Trophoblast cell (in vitro differentiated cells and primary cell): ENCODE measurements at regions not wholly inside any gene's neighbourhood (a gene's known extent, or its start where the extent isn't known, plus 50 kb on each side); places are given as distances from the start of the nearest gene placed in this dataset.

Experiments
- DNase-seq, 2 donors: peaks; one replicate each; pipeline ENCODE4 v3.0.0-alpha.2; 2016
- H2AFZ ChIP-seq: 2 replicates; pipeline ENCODE4 v1.6.1; 2013; ENCODE audit warnings: low read length, moderate library complexity, mild to moderate bottlenecking; ENCODE audit not compliant: insufficient read depth, poor library complexity
- H2AK5ac ChIP-seq: 2 replicates; pipeline ENCODE4 v1.6.1; 2013; ENCODE audit warnings: mild to moderate bottlenecking, low read length
- H2BK120ac ChIP-seq: 2 replicates; pipeline ENCODE4 v1.6.1; 2013; ENCODE audit warnings: low read length, mild to moderate bottlenecking, moderate library complexity; ENCODE audit not compliant: insufficient read depth, poor library complexity
- H2BK12ac ChIP-seq: 2 replicates; pipeline ENCODE4 v1.6.1; 2013; ENCODE audit warnings: mild to moderate bottlenecking, low read length, moderate library complexity
- H2BK5ac ChIP-seq: 2 replicates; pipeline ENCODE4 v1.6.1; 2013; ENCODE audit warnings: low read length, low read depth, moderate library complexity, mild to moderate bottlenecking; ENCODE audit not compliant: poor library complexity
- H3K14ac ChIP-seq: 2 replicates; pipeline ENCODE4 v1.6.1; 2013; ENCODE audit warnings: mild to moderate bottlenecking, low read length
- H3K18ac ChIP-seq: 2 replicates; pipeline ENCODE4 v1.6.1; 2013; ENCODE audit warnings: mild to moderate bottlenecking, low read length
- H3K23ac ChIP-seq: 2 replicates; pipeline ENCODE4 v1.6.1; 2013; ENCODE audit warnings: low read length
- H3K27ac ChIP-seq: 2 replicates; pipeline ENCODE4 v1.5.1; 2013; ENCODE audit warnings: low read depth, mild to moderate bottlenecking, inconsistent platforms, low read length, moderate library complexity
- H3K27me3 ChIP-seq: 2 replicates; pipeline ENCODE4 v1.6.1; 2013; ENCODE audit warnings: inconsistent platforms, mild to moderate bottlenecking, low read length, moderate library complexity; ENCODE audit not compliant: insufficient read depth
- H3K36me3 ChIP-seq, 2 experiments: 1 replicate in 1 of 2; 2 replicates in 1 of 2; pipeline ENCODE4 v1.6.1; 2013; ENCODE audit warnings: low read length in 2 of 2, mild to moderate bottlenecking in 2 of 2, moderate library complexity in 1 of 2; ENCODE audit not compliant: insufficient read depth in 2 of 2, control insufficient read depth in 1 of 2
- H3K4ac ChIP-seq: 2 replicates; pipeline ENCODE4 v1.6.1; 2013; ENCODE audit warnings: low read depth, mild to moderate bottlenecking, low read length, moderate library complexity
- H3K4me1 ChIP-seq, 2 experiments: 1 replicate in 1 of 2; 2 replicates in 1 of 2; pipeline ENCODE4 v1.6.1; 2013; ENCODE audit warnings: low read length in 2 of 2, mild to moderate bottlenecking in 2 of 2, moderate library complexity in 1 of 2; ENCODE audit not compliant: insufficient read depth in 2 of 2, control insufficient read depth in 1 of 2
- H3K4me2 ChIP-seq: 2 replicates; pipeline ENCODE4 v1.6.1; 2013; ENCODE audit warnings: inconsistent platforms, mild to moderate bottlenecking, low read length, moderate library complexity
- H3K4me3 ChIP-seq: 2 replicates; pipeline ENCODE4 v1.5.1; 2013; ENCODE audit warnings: mild to moderate bottlenecking, low read depth, low read length, inconsistent platforms
- H3K79me1 ChIP-seq: one replicate; pipeline ENCODE4 v1.6.1; 2013; ENCODE audit warnings: low read length
- H3K79me2 ChIP-seq: 2 replicates; pipeline ENCODE4 v1.6.1; 2013; ENCODE audit warnings: low read length, mild to moderate bottlenecking; ENCODE audit not compliant: control insufficient read depth, insufficient read depth, poor library complexity
- H3K9ac ChIP-seq: 2 replicates; pipeline ENCODE4 v1.6.1; 2013; ENCODE audit warnings: mild to moderate bottlenecking, low read length
- H3K9me3 ChIP-seq: 2 replicates; pipeline ENCODE4 v1.6.1; 2013; ENCODE audit warnings: low read depth, mild to moderate bottlenecking, control low read depth, inconsistent platforms, low read length; ENCODE audit not compliant: insufficient read depth
- H4K12ac ChIP-seq: 2 replicates; pipeline ENCODE4 v1.6.1; 2013; ENCODE audit warnings: low read depth, mild to moderate bottlenecking, low read length, moderate library complexity
- H4K8ac ChIP-seq: 2 replicates; pipeline ENCODE4 v1.6.1; 2013; ENCODE audit warnings: low read depth, mild to moderate bottlenecking, low read length, moderate library complexity
- H4K91ac ChIP-seq: one replicate; pipeline ENCODE4 v1.6.1; 2013; ENCODE audit warnings: low read depth, mild to moderate bottlenecking, low read length, moderate library complexity
- WGBS: extraction: QIAGEN DNeasy Blood & Tissue Kit; methylation state at CpG from one replicate; pipeline ENCODE4 v1.1.7; 2013; ENCODE audit warnings: missing lambda C conversion rate; ENCODE audit not compliant: insufficient read length, insufficient coverage; ENCODE audit errors: extremely low coverage; 5-methylcytosine and 5-hydroxymethylcytosine counted together

- no peak overlapping the region for H2BK120ac ChIP-seq
- no peak overlapping the region for H3K4ac ChIP-seq
- H2BK5ac ChIP-seq = no peak overlapping the region
- H3K4me3 ChIP-seq = no peak overlapping the region
- H2AFZ ChIP-seq = no peak overlapping the region
- no peaks in the 10 kb centered on the region for H3K27me3 ChIP-seq
- H3K36me3 ChIP-seq = no peaks in the 10 kb centered on the region
- H4K12ac ChIP-seq = no peak overlapping the region
- no peaks in the 10 kb centered on the region for H3K4me1 ChIP-seq
- H4K91ac ChIP-seq = no peak overlapping the region
- H3K79me2 ChIP-seq = no peaks in the 10 kb centered on the region
- no peak overlapping the region for H3K4me2 ChIP-seq
- H3K18ac ChIP-seq = no peak overlapping the region
- H3K79me1 ChIP-seq = no peaks in the 10 kb centered on the region
- H3K27ac ChIP-seq = no peak overlapping the region
- no peak for DNase-seq
- no peak overlapping the region for H2BK12ac ChIP-seq
- H3K9me3 ChIP-seq = no peaks in the 10 kb centered on the region
- H3K14ac ChIP-seq = no peak overlapping the region
- H4K8ac ChIP-seq = no peak overlapping the region
- no peak overlapping the region for H2AK5ac ChIP-seq
- no peak overlapping the region for H3K23ac ChIP-seq
- H3K9ac ChIP-seq = no peak overlapping the region
- WGBS = no CpG with 5 or more reads among the region's 2 CpGs
Observed at GRCh38 chr5:158471535-158471924, 612.6 kb upstream of the CLINT1 start.

- Histone ChIP-seq H3K4ac (no peak overlapping the region), H3K79me2 (no peaks in the 10 kb centered on the region), H4K12ac (no peak overlapping the region), H3K27me3 (no peaks in the 10 kb centered on the region), H3K4me3 (no peak overlapping the region), H2AFZ (no peak overlapping the region), H2BK12ac (no peak overlapping the region), H3K79me1 (no peaks in the 10 kb centered on the region), H3K27ac (no peak overlapping the region), H3K18ac (no peak overlapping the region), H4K91ac (no peak overlapping the region), H2BK120ac (no peak overlapping the region), H3K23ac (no peak overlapping the region), H3K4me2 (no peak overlapping the region), H3K4me1 (no peaks in the 10 kb centered on the region), H3K9me3 (no peaks in the 10 kb centered on the region), H4K8ac (no peak overlapping the region), H2BK5ac (no peak overlapping the region), H3K14ac (no peak overlapping the region), H3K36me3 (no peaks in the 10 kb centered on the region), H2AK5ac (no peak overlapping the region), H3K9ac (no peak overlapping the region)
- no CpG with 5 or more reads among the region's 5 CpGs for WGBS
- DNase-seq = no peak
Observed at GRCh38 chr5:158470764-158471534, 612.0 kb upstream of the CLINT1 start.

GRCh38 chr5:158468444-158468843 lies 609.5 kb upstream of the CLINT1 start:
- Histone ChIP-seq H3K4me2 (no peak overlapping the region), H4K8ac (no peak overlapping the region), H2AK5ac (no peak overlapping the region), H3K4me1 (no peaks in the 10 kb centered on the region), H3K14ac (no peak overlapping the region), H3K27me3 (no peaks in the 10 kb centered on the region), H4K12ac (no peak overlapping the region), H3K79me1 (no peaks in the 10 kb centered on the region), H4K91ac (no peak overlapping the region), H3K9ac (no peak overlapping the region), H2BK120ac (no peak overlapping the region), H3K23ac (no peak overlapping the region), H3K9me3 (no peaks in the 10 kb centered on the region), H2BK5ac (no peak overlapping the region), H3K18ac (no peak overlapping the region), H3K36me3 (no peaks in the 10 kb centered on the region), H3K27ac (no peak overlapping the region), H2AFZ (no peak overlapping the region), H3K79me2 (no peaks in the 10 kb centered on the region), H2BK12ac (no peak overlapping the region), H3K4ac (no peak overlapping the region), H3K4me3 (no peak overlapping the region)
- no CpG with 5 or more reads among the region's 2 CpGs for WGBS
- DNase-seq = no peak

GRCh38 chr5:158466191-158466590 lies 607.2 kb upstream of the CLINT1 start:
- Histone ChIP-seq H3K18ac (no peak overlapping the region), H3K4ac (no peak overlapping the region), H3K79me2 (no peaks in the 10 kb centered on the region), H2AFZ (no peak overlapping the region), H3K4me2 (no peak overlapping the region), H4K91ac (no peak overlapping the region), H2AK5ac (no peak overlapping the region), H2BK12ac (no peak overlapping the region), H3K27me3 (no peaks in the 10 kb centered on the region), H2BK120ac (no peak overlapping the region), H4K8ac (no peak overlapping the region), H3K9ac (no peak overlapping the region), H4K12ac (no peak overlapping the region), H3K27ac (no peak overlapping the region), H3K4me1 (no peaks in the 10 kb centered on the region), H3K23ac (no peak overlapping the region), H3K4me3 (no peak overlapping the region), H3K36me3 (no peaks in the 10 kb centered on the region), H3K79me1 (no peaks in the 10 kb centered on the region), H3K9me3 (no peaks in the 10 kb centered on the region), H2BK5ac (no peak overlapping the region), H3K14ac (no peak overlapping the region)
- no peak for DNase-seq
